SK-N-MC (cell line): ENCODE measurements at regions not wholly inside any gene's neighbourhood (a gene's known extent, or its start where the extent isn't known, plus 50 kb on each side); places are given as distances from the start of the nearest gene placed in this dataset.

Experiments used
- EZH2 ChIP-seq: fragments of 200-600 bp; sonication (generic); IDR thresholded peaks from one replicate; pipeline ENCODE4 v1.6.1; 2017; ENCODE audit warnings: antibody characterized with exemption
- POLR2AphosphoS5 ChIP-seq: IDR thresholded peaks from 2 replicates; pipeline ENCODE4 v1.6.1; 2012; ENCODE audit warnings: mild to moderate bottlenecking, low read depth, low read length, borderline replicate concordance

DNA sequence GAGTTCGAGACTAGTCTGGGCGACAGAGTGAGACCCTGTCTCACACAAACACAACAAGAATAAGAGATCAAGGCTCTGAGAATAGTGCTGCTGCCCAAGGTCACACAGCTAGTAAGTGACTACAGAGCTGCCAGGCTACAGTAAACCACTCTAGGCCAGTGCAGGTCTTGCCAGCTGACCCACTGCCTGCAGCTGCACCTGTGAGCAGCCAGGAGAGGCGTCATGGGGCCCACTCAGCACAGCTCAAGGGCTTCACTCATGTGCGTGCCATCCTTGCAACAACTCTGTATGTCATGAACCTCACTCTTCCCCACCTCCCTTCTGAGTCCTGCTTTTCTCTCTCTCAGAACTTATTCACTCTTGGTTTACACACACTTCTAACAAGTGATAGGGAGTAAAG lies 176.7 kb downstream of the SMAD6 start:
- no peak for TF ChIP-seq EZH2
- no peak for TF ChIP-seq POLR2AphosphoS5
